HepG2 (cell line): ENCODE measurements at regions not wholly inside any gene's neighbourhood (a gene's known extent, or its start where the extent isn't known, plus 50 kb on each side); places are given as distances from the start of the nearest gene placed in this dataset.

Experiments
- AHDC1 ChIP-seq: sonication (generic); formaldehyde crosslinking; IDR thresholded peaks from 2 replicates; pipeline ENCODE4 v1.5.1; 2020; ENCODE audit warnings: mild to moderate bottlenecking, missing genetic modification reagents, borderline replicate concordance
- ARHGAP35 ChIP-seq: sonication (generic); formaldehyde crosslinking; IDR thresholded peaks from 2 replicates; pipeline ENCODE4 v1.9.0; 2022; ENCODE audit warnings: mild to moderate bottlenecking, inconsistent platforms, moderate library complexity, missing genetic modification reagents, borderline replicate concordance
- ATF1 ChIP-seq: IDR thresholded peaks from 2 replicates; pipeline ENCODE4 v1.6.1; 2016; ENCODE audit warnings: mild to moderate bottlenecking, control low read depth
- CSRNP1 ChIP-seq: sonication (generic); formaldehyde crosslinking; IDR thresholded peaks from 2 replicates; pipeline ENCODE4 v1.8.1; 2023; ENCODE audit warnings: mild to moderate bottlenecking, missing genetic modification reagents
- ELF3 ChIP-seq: IDR thresholded peaks from 2 replicates; pipeline ENCODE4 v1.6.1; 2016; ENCODE audit warnings: missing genetic modification reagents, missing compliant biosample characterization
- FOXO1 ChIP-seq: sonication (generic); formaldehyde crosslinking; IDR thresholded peaks from 2 replicates; pipeline ENCODE4 v1.4.0; 2020; ENCODE audit warnings: missing genetic modification reagents
- HMG20A ChIP-seq: IDR thresholded peaks from 2 replicates; pipeline ENCODE4 v1.6.1; 2016; ENCODE audit warnings: borderline replicate concordance
- KAT7 ChIP-seq: IDR thresholded peaks from 2 replicates; pipeline ENCODE4 v1.6.1; 2018; ENCODE audit warnings: borderline replicate concordance, missing compliant biosample characterization
- LCORL ChIP-seq, 2 experiments: fragments of 450-650 bp in 1 of 2; sonication (generic) in 1 of 2; formaldehyde crosslinking in 1 of 2; IDR thresholded peaks; 2 replicates each; pipeline versions ENCODE4 v1.5.0 to v1.6.1; 2017 to 2020; ENCODE audit warnings: antibody characterized with exemption in 1 of 2, missing genetic modification reagents in 1 of 2
- MIER3 ChIP-seq: IDR thresholded peaks from 2 replicates; pipeline ENCODE4 v1.6.1; 2016; ENCODE audit warnings: missing compliant biosample characterization, borderline replicate concordance
- MIXL1 ChIP-seq: IDR thresholded peaks from 2 replicates; pipeline ENCODE4 v1.6.1; 2016
- MXD3 ChIP-seq: IDR thresholded peaks from 2 replicates; pipeline ENCODE4 v1.6.1; 2016; ENCODE audit warnings: mild to moderate bottlenecking, missing biosample characterization, missing genetic modification reagents
- MYNN ChIP-seq: sonication (generic); formaldehyde crosslinking; IDR thresholded peaks from 2 replicates; pipeline ENCODE4 v1.4.0; 2020; ENCODE audit warnings: mild to moderate bottlenecking, low read depth, missing genetic modification reagents
- NFIB ChIP-seq: sonication (generic); formaldehyde crosslinking; IDR thresholded peaks from 2 replicates; pipeline ENCODE4 v1.9.0; 2021; ENCODE audit warnings: missing genetic modification reagents, mild to moderate bottlenecking, borderline replicate concordance
- PPARG ChIP-seq: conservative IDR thresholded peaks from 2 replicates; pipeline ENCODE4 v1.6.1; 2016; ENCODE audit warnings: missing biosample characterization, missing genetic modification reagents
- SIN3B ChIP-seq: fragments of 150-350 bp; IDR thresholded peaks from 2 replicates; pipeline ENCODE4 v1.6.1; 2014; ENCODE audit warnings: low read length
- TSC22D2 ChIP-seq: sonication (generic); formaldehyde crosslinking; IDR thresholded peaks from 2 replicates; pipeline ENCODE4 v1.5.1; 2020; ENCODE audit warnings: missing genetic modification reagents, mild to moderate bottlenecking, borderline replicate concordance
- ZNF343 ChIP-seq: sonication (generic); formaldehyde crosslinking; IDR thresholded peaks from 2 replicates; pipeline ENCODE4 v1.4.0; 2020; ENCODE audit warnings: mild to moderate bottlenecking, missing genetic modification reagents
- ZNF687 ChIP-seq: sonication (generic); formaldehyde crosslinking; IDR thresholded peaks from 2 replicates; pipeline ENCODE4 v1.5.1; 2020; ENCODE audit warnings: mild to moderate bottlenecking, missing genetic modification reagents, moderate library complexity

GRCh38 chr10:30534465-30535144, 94.9 kb downstream of the LYZL2 start (continued):
- no peak for TF ChIP-seq CSRNP1 (CRISPR knock-in tag)
- TF ChIP-seq MIXL1 (CRISPR knock-in tag): 0 out of 2 replicates have a peak, but pooled peaks have one; percentile 42
- no peak for TF ChIP-seq SIN3B
- no peak for TF ChIP-seq AHDC1 (CRISPR knock-in tag)
- TF ChIP-seq PPARG (CRISPR knock-in tag): no peak
- TF ChIP-seq MXD3: no peak
- no peak for TF ChIP-seq MYNN
- 0 out of 2 replicates have a peak, but pooled peaks have one; percentile 35 for TF ChIP-seq TSC22D2 (CRISPR knock-in tag)
- no peak for TF ChIP-seq ATF1 (CRISPR knock-in tag)
- no peak for TF ChIP-seq MIER3
- no peak for TF ChIP-seq FOXO1 (CRISPR knock-in tag)
- no peak for TF ChIP-seq ZNF343 (CRISPR knock-in tag)
- TF ChIP-seq KAT7: no peak
- no peak for TF ChIP-seq HMG20A
- 0 out of 2 replicates have a peak, but pooled peaks have one; percentile 14 for TF ChIP-seq ELF3 (CRISPR knock-in tag)
- TF ChIP-seq ZNF687 (CRISPR knock-in tag): peak; percentile 16; the same call in 1 of the 2 replicates
- no peak for TF ChIP-seq NFIB
- TF ChIP-seq LCORL (IDR thresholded peaks at IDR 0.05): no peak
- no peak for TF ChIP-seq LCORL (CRISPR knock-in tag; IDR thresholded peaks at IDR 0.05)
- TF ChIP-seq ARHGAP35: no peak
